ENCODE measurements at regions not wholly inside any gene's neighbourhood (a gene's known extent, or its start where the extent isn't known, plus 50 kb on each side); places are given as distances from the start of the nearest gene placed in this dataset.
"Not testable (repeated sequence)": the region's sequence is repeated elsewhere in the genome, so short reads cannot be mapped to it uniquely, and the experiment has no call there.

DNA sequence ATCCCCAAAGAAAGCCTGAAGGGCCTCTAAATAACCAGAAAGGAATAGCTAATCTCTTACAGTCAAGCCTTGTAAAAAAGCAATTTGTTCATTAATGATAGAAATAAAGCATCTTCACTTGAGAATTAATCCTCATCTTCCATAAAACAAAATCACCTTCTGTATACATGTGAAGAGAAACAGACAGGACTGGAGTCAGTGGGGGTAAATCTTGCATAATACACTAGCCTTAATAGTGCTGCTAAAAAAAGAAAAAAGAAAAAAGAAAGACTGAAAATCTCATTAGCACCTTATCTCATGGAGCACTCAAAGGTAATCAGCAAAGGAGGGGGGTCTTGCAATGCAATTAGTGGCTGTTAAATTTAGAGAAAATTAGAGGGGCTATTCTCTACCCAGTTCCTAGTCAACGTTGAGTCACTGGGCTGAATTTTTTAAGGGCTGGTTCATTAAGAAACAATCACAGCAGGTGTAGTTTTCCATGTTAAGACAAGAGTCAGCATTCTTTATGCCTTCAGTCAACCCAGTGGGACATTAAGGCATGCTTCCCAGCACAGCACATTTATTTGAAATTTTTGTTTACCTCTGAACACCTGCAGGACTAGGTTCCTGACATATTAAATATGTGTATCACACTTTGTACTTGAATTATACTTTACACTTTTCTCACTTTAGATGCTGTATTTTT is 1455.7 kb upstream of the CELF2 start:
- in situ Hi-C loops (cut with HindIII; ENCODE audit: low pct_unique_long_range_greater_than_20kb, low sequenced_read_pairs), result no loop called here

DNA sequence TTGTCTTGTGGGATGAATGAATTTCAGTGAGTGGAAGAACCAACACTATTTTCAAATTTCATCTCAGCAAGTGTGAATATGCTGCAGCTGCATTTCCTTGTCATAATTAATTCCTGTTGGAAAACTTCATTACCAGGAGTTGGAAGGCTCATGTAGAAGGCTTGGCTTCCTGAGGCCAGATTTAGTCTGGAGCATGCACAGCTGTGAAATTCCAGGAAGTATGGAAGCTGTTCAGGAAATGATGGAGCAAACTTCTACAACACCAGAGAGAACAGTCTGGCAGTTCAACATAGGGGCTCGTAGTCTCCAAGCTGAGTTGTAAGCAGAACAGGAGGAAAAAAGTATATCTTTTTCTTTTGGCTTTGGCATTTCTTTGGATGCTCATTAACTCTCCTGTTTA is 1439.9 kb upstream of the CELF2 start:
- in situ Hi-C loops (cut with HindIII; ENCODE audit: low pct_unique_long_range_greater_than_20kb, low sequenced_read_pairs), result no loop called here
- DNase-seq (ENCODE audit: low read depth), result no peak

More for the DNA sequence above, 1455.7 kb upstream of the CELF2 start:
- DNase-seq (ENCODE audit: low read depth), result no peak

DNA sequence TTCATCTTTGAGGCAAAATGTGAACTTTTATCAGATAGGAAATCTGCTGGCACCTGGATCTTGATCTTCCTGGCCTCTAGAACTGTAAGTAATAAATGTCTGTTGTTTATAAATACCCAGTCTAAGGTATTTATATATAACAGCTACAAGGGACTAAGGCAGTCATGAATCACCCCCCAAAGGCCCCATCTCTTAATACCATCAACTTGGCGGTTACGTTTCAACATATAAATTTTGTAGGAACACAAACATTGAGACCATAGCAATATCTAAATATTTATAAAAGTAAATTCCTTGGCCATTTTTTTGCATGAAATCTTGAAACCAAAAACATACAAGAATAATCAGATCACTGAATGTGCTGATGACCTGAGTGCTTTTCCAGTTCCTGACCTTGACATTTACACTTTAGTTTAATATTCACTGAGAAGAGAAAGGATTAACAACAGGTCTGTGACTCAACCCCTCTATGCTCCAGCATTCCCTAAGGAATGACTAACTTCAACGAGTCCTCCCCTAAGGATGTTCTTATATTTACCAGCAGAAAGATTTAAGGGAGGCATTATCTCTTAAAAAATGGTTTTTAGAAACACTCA is 1438.5 kb upstream of the CELF2 start:
- in situ Hi-C loops (cut with HindIII; ENCODE audit: low pct_unique_long_range_greater_than_20kb, low sequenced_read_pairs), result no loop called here
- no peak for DNase-seq (ENCODE audit: low read depth)

DNA sequence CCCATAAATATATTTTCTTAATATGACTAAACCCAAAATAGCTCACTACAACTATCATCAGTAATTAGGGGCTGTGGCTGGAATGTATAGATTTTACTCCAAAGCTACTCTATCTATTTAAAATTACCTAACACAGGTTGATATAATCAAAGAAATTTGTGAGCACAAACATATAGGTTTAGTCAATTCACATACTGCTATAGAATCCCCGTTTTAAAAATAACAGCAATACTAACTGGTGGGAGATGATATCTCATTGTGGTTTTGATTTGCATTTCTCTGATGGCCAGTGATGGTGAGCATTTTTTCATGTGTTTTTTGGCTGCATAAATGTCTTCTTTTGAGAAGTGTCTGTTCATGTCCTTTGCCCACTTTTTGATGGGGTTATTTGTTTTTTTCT is 1434.9 kb upstream of the CELF2 start:
- in situ Hi-C loops (cut with HindIII; ENCODE audit: low pct_unique_long_range_greater_than_20kb, low sequenced_read_pairs); DNase-seq (ENCODE audit: low read depth): not testable (repeated sequence)

DNA sequence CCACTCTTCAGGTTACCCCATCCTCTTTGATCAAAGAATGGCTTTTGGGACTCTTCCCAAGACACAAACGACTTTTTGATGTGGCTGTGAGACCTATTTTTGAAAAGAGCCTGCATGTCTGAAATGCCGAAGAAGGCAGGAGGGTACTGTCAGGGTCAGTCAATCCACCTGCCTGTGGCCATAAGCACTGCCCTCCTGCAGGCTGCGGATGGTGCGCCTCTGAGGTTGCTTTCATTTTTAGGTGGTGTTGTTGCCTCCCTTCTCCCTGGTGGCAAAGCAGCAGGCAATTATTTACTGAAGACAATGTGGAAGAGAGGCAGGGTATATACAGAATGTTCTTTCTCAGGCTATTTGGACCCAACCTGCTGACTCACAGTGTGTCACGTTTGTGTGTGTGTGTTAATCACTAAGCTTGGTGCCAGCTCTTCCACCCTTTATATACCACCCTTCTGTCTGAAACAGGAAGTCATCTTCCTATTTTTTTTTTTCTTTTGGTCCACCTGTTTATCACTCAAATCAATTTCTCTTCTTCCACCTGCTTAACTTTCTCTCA is 1421.2 kb upstream of the CELF2 start:
- in situ Hi-C loops (cut with HindIII; ENCODE audit: low pct_unique_long_range_greater_than_20kb, low sequenced_read_pairs), result no loop called here
- peak; percentile 61 for DNase-seq (ENCODE audit: low read depth)

DNA sequence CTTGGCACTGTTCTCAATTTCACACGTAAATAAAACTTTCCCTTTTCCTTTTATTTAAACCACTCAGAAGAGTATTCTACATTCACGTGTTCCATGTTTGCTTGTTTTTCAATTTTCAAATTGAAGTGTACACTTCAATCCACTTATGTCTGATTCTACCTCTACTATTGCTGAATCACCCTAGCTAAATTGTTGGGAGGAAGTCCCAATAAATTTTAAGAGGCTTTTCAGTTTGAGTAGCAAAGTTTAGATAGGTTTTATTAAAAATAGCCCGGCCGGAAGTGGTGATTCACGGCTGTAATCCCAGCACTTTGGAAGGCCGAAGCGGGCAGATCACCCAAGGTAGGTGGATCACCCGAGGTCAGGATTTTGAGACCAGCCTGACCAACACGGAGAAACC is 1414.7 kb upstream of the CELF2 start:
- DNase-seq (ENCODE audit: low read depth), result no peak
- in situ Hi-C loops (cut with HindIII; ENCODE audit: low pct_unique_long_range_greater_than_20kb, low sequenced_read_pairs), result no loop called here

DNA sequence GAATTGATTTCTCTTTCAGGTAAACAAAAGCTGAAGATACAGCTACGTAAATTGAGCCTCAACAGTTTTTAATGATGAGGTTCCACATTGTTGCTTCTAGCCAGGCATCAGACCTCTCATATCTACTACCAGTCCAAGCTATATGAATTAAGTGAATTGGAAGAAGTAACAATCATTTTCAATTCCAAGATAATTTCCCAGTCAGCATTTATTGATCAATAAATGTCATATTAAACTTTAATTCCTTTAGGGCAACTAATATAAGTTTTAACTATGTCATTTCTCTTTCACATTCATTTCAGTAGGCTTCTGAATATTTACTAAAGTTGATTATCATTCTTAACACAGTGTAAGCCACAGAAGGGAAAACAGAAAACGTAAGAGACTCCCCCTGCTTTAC is 1413.7 kb upstream of the CELF2 start:
- DNase-seq (ENCODE audit: low read depth), result no peak
- in situ Hi-C loops (cut with HindIII; ENCODE audit: low pct_unique_long_range_greater_than_20kb, low sequenced_read_pairs), result no loop called here

DNA sequence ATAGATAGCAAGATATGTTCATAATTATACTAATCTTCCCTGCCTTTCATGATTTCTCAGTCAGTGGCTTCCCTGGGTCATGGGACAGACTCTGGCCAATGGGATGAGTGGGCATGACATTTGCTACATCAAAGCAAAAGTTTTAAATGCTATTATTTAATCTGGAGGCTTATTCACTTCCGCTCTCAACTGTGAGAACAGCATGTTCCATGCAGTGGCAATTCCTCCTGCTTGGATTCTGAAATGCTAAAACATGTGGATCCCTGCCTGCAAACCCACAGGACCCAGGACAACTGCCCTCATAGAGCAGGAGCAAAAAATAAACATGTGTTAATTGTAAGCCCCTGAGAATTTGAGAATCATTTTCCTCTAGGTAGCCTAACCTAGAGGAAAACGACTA is 1412.4 kb upstream of the CELF2 start:
- DNase-seq (ENCODE audit: low read depth), result no peak
- in situ Hi-C loops (cut with HindIII; ENCODE audit: low pct_unique_long_range_greater_than_20kb, low sequenced_read_pairs), result no loop called here

DNA sequence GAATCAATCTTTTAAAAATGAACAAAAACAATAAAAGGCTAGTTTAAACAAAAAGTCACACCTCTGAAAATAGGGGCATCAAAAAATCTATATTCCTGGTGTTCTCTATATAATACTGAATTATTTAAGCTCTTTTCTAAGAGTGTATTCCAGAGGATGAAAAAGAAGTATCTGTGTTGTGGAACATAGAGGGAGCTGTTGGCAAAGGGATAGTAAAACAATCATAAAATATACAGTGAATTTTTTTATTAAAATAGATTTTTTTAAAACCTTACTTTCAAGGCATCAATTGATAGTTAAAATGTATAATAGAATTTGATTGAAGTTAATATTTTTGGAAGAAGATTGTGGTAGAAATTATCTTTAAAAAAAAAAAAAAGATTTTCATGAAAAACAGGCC is 1409.1 kb upstream of the CELF2 start:
- in situ Hi-C loops (cut with HindIII; ENCODE audit: low pct_unique_long_range_greater_than_20kb, low sequenced_read_pairs), result no loop called here
- DNase-seq (ENCODE audit: low read depth), result no peak

DNA sequence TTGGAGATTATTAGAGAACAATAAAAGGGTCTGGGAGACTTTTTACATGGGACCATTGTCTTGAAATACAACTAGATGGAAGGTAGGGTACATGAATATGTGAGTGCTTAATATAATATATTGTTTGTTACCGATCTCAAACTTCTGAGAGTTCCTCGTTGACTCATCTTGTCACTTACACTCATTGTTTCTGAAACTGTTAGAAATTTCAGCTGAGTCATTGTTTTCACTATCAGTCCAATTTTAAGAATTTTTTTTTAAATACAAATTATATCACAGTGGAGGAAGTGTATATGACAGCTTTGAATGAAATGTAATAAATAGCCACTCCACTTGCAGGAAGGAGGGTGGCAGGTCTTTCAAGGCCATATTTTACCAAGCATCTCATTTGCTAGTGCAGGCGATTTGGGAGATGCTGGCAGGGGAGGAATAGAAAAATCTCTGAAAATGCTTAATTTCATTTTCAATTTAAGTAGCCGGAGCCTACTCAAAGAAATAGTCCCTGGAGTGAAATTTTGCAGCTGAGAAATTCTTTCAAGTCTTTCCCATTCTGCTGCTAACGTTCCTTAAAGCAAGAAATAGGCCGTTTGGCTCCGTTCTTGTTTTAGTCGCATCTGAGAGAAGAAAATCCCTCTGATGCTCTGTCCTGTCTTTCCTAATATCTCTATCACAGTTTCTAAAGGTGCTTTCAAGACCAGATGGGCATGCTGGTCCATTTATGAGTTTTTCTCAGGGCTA is 1404.2 kb upstream of the CELF2 start:
- no peak for DNase-seq (ENCODE audit: low read depth)
- in situ Hi-C loops (cut with HindIII; ENCODE audit: low pct_unique_long_range_greater_than_20kb, low sequenced_read_pairs), result no loop called here

DNA sequence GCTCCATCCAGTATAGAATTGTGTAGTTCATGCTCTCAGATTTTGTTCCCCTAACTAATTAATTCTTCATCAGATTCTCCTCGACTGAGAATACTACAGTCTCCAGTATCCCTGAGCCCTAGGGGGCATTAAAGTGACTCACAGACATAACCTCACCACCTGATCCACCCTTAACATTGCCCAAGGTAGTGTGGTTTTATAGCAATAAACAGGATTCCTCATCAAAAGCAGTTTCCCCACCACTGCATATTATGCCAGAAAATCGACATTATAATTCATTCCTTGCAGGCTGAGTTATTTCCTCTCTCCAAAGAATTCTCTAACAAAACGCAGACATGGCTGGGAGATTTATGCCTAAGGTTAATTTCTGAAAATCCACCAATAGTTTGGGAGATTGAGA is 1402.5 kb upstream of the CELF2 start:
- DNase-seq (ENCODE audit: low read depth), result no peak
- in situ Hi-C loops (cut with HindIII; ENCODE audit: low pct_unique_long_range_greater_than_20kb, low sequenced_read_pairs), result no loop called here

DNA sequence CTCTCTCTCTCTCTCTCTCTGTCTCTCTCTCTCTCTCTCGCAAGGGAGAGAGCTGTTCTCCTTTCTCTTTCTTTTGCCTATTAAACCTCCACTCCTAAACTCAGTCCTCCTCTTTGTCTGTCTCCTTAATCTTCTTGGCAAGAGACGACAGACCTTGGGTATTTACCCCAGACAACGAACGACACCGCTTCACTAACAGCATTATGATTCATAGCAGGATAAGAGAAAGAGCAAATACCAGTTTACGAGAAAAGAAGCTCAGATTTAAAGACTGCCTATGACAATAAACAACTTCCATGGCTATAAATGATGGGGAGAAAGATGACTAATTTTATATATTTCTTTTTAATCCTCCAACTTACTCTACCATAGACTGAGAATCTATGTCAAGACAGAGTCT is 1396.5 kb upstream of the CELF2 start:
- DNase-seq (ENCODE audit: low read depth), result no peak
- in situ Hi-C loops (cut with HindIII; ENCODE audit: low pct_unique_long_range_greater_than_20kb, low sequenced_read_pairs), result no loop called here

DNA sequence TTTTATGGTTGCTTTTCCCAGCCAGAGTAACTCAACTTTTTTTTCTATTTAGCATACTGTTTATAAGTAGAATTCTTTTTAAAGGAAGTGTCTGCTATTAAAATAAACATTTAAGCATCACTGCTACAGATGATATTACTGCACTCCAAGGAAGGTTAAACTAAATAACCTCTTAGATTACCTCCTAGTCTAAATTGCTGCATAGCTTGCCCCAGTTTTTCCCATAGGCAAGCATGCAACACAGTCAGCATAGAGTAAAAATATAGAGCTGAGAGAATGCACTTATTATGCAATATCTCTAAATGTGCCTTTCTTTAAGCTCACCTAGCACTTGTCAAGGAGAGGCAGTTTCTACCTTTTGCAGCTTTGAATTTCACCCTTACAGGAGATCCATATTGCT is 1392.4 kb upstream of the CELF2 start:
- DNase-seq (ENCODE audit: low read depth), result no peak
- in situ Hi-C loops (cut with HindIII; ENCODE audit: low pct_unique_long_range_greater_than_20kb, low sequenced_read_pairs), result no loop called here

DNA sequence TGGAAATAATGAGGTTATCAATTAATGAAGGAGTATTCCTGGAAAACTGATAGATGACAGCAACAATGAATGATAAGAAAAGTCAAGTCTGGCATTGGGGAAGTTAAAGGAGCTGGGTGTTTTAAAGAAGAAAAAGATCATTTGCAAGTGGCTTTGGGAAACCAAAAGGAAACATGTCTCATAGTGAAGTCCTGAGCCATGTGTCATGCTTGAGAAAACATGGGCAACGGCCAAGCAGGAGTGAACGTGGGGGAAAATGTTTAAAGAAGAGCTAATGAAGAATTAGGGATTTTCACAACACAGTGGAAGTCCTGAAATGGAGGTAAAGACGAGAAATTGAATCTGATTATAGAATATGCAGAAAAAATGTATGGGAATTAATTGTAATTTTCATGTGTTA is 1383.2 kb upstream of the CELF2 start:
- DNase-seq (ENCODE audit: low read depth), result no peak
- in situ Hi-C loops (cut with HindIII; ENCODE audit: low pct_unique_long_range_greater_than_20kb, low sequenced_read_pairs), result no loop called here

DNA sequence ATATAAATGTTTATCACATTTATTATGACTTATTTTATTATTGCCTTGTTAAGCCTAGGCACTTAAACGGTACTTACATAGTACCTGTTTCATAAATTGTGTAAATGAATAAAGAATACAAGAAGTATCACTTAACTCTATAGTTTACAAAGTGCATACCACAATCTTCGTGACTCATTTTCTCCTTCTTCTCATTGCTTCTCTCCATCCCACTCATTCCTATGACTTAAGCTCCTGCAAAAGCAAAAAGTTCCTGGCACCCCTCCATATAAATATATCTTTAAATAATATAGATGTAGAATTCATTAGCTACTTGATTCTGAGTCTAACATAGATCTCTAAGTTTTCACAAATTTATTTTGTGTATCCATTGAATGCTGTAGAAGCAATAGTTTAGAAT is 1382.0 kb upstream of the CELF2 start:
- in situ Hi-C loops (cut with HindIII; ENCODE audit: low pct_unique_long_range_greater_than_20kb, low sequenced_read_pairs), result no loop called here
- no peak for DNase-seq (ENCODE audit: low read depth)

DNA sequence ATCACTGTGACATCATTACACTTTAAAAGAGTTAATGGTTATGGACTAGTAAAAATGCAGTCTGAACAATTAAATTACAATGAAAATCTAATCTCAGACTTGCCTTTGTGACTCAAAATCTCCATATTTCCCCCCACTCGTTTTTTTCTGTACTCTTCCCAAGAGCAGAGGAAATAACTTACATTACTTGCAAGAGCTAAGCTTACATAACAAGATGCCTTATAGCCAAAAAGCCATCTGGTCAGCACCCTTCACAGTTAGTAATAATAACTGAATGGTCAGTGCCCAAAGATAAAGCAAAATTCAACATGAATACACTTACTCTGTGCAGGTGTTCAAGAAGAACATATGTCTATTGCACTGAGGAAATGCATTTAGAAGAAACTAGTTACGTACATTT is 1381.5 kb upstream of the CELF2 start:
- in situ Hi-C loops (cut with HindIII; ENCODE audit: low pct_unique_long_range_greater_than_20kb, low sequenced_read_pairs), result no loop called here
- no peak for DNase-seq (ENCODE audit: low read depth)

DNA sequence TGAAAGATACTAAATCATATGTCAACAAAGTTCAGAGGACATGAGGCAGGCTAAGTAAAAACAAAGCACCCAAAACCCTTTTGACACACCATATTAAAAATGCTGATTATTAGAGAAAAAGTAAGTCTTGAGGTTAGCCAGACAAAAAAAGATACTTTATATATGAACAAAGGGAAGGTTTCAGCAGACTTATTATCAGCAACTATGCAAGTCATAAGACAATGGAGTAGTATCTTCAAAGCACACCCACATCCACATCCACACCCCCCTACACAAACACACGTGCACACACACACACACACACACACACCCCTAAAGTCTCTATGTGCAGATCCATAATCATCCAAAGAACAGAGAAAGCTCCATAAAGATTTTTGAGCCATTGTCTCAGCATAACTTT is 1373.9 kb upstream of the CELF2 start:
- DNase-seq (ENCODE audit: low read depth), result no peak
- in situ Hi-C loops (cut with HindIII; ENCODE audit: low pct_unique_long_range_greater_than_20kb, low sequenced_read_pairs), result no loop called here

DNA sequence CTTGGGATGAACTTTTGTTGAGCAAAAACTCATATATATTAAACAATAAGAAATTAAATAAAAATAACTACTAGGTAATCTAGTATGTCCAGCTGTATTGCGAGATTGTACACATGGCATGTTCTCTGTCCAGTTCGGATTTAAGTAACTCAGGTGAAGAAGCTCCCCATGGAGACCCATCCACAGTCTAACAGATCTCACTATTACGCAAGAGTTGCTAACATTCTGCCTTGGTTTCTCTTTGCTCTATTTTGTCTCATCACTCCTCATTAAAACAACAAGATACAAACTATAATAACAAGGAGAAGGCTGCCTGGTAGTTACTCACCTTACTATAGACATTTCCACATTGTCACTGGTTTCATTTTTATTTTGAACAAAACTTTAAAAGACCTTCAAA is 1372.3 kb upstream of the CELF2 start:
- in situ Hi-C loops (cut with HindIII; ENCODE audit: low pct_unique_long_range_greater_than_20kb, low sequenced_read_pairs), result no loop called here
- no peak for DNase-seq (ENCODE audit: low read depth)

DNA sequence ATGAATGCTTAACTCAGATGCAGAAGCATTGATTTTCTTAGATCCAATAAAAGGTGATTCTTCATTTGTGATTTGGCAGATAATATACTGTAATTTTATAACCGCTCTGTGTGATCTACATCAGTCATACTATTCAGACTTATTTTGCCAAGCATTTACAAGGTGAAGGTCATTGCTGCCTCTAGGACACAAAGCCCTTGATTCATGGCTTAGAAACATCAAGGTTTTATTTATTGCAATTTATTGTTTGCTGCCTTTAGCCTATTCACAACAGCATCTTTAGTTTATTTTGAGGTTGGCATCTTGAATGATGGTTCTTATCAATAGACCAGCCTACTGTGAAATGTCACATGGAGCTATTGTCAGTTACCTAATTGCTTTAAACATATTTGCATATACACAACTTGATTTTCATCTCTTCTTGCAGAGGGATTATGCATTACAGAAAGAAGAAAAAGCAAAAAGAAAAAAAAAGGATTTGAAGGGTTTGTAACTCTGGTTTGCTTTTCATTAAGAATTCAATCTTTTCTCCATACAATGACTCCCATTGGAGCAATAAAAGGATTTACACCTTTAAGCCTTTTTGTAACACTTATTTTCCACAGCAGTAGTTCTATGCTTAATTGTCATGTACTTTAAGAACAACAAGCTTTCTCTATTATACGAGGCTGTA is 1371.6 kb upstream of the CELF2 start:
- DNase-seq (ENCODE audit: low read depth), result no peak
- in situ Hi-C loops (cut with HindIII; ENCODE audit: low pct_unique_long_range_greater_than_20kb, low sequenced_read_pairs), result no loop called here

Data from Caki2 (cell line).